HCT116 (cell line): ENCODE measurements at regions not wholly inside any gene's neighbourhood (a gene's known extent, or its start where the extent isn't known, plus 50 kb on each side); places are given as distances from the start of the nearest gene placed in this dataset.

Experiments used
- CEBPB ChIP-seq: IDR thresholded peaks from 2 replicates; pipeline ENCODE4 v1.6.1; 2012; ENCODE audit warnings: low read depth
- CTCF ChIP-seq, 3 experiments: fragments of 200-600 bp in 1 of 3; sonication (generic) in 1 of 3; IDR thresholded peaks in 2 of 3; conservative IDR thresholded peaks in 1 of 3; 2 replicates each; pipeline ENCODE4 v1.5.1; 2012 to 2017; ENCODE audit warnings: low read depth in 2 of 3, low read length in 2 of 3, antibody characterized with exemption in 1 of 3, borderline replicate concordance in 1 of 3, control low read depth in 1 of 3, mild to moderate bottlenecking in 1 of 3, mixed read lengths in 1 of 3, mixed run types in 1 of 3, moderate library complexity in 1 of 3; ENCODE audit not compliant: insufficient read depth in 1 of 3
- EZH2 ChIP-seq: fragments of 200-600 bp; sonication (generic); IDR thresholded peaks from 2 replicates; pipeline ENCODE4 v1.6.1; 2017; ENCODE audit warnings: antibody characterized with exemption, mixed run types
- POLR2A ChIP-seq: IDR thresholded peaks from 2 replicates; pipeline ENCODE4 v1.7.0; 2011; ENCODE audit warnings: borderline replicate concordance; ENCODE audit not compliant: insufficient read depth, insufficient read length; ENCODE audit errors: extremely low read depth
- POLR2AphosphoS5 ChIP-seq: IDR thresholded peaks from 2 replicates; pipeline ENCODE4 v1.6.1; 2011; ENCODE audit warnings: mild to moderate bottlenecking, low read depth, low read length, moderate library complexity
- RAD21 ChIP-seq: IDR thresholded peaks from 2 replicates; pipeline ENCODE4 v1.6.1; 2012; ENCODE audit warnings: low read depth, mild to moderate bottlenecking
- REST ChIP-seq: IDR thresholded peaks from 2 replicates; pipeline ENCODE4 v1.6.1; 2012; ENCODE audit warnings: low read depth
- SIN3A ChIP-seq: IDR thresholded peaks from 2 replicates; pipeline ENCODE4 v1.6.1; 2012; ENCODE audit warnings: low read depth
- SP1 ChIP-seq: IDR thresholded peaks from 2 replicates; pipeline ENCODE4 v1.6.1; 2012; ENCODE audit warnings: low read depth
- ZBTB33 ChIP-seq: IDR thresholded peaks from 2 replicates; pipeline ENCODE4 v1.6.1; 2011; ENCODE audit warnings: mild to moderate bottlenecking, low read length, moderate library complexity; ENCODE audit not compliant: insufficient replicate concordance; ENCODE audit errors: extremely low read depth
- ZNF274 ChIP-seq: fragments of 200-500 bp; sonication (Bioruptor generic); IDR thresholded peaks from 2 replicates; pipeline ENCODE4 v1.6.1; 2014; ENCODE audit warnings: mild to moderate bottlenecking, low read depth, low read length, inconsistent platforms

GRCh38 chr6:51213811-51214210 lies 395.1 kb downstream of the TFAP2B start:
- no peak for TF ChIP-seq POLR2A
- TF ChIP-seq CTCF (IDR thresholded peaks at IDR 0.05 in 2 of 3, conservative IDR thresholded peaks at IDR 0.05 in 1 of 3; ENCODE audit: borderline replicate concordance in 1 of 3, insufficient read depth in 1 of 3, low read depth in 2 of 3, low read length in 2 of 3) = no peak
- no peak for TF ChIP-seq POLR2AphosphoS5
- TF ChIP-seq ZBTB33 = no peak
- TF ChIP-seq REST = no peak
- no peak for TF ChIP-seq CEBPB
- TF ChIP-seq EZH2 = no peak
- no peak for TF ChIP-seq ZNF274
- no peak for TF ChIP-seq SIN3A
- no peak for TF ChIP-seq RAD21
- TF ChIP-seq SP1 = no peak
